ENCODE measurements at regions not wholly inside any gene's neighbourhood (a gene's known extent, or its start where the extent isn't known, plus 50 kb on each side); places are given as distances from the start of the nearest gene placed in this dataset.

DNA sequence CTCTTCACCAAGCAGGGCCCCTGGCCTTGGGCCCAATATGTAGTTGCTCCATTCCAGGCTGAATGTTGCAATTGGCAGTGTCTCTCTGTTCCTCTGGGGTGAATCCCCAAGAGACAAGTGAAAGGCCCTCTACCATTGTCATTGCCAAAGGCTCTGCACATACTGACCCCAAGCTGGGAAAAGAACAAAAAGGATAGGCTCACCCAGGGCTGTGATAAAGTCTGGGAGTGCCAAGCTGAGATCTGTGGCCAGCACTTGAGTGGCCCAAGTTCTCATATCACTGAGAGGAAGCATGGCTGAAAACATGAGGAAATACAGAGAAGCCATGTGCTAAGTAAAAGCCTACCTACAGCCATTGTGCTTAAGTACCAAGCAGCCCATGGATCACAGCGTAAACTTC, 612.2 kb upstream of the EPHA6 start:
- TF ChIP-seq, protein P1, sequence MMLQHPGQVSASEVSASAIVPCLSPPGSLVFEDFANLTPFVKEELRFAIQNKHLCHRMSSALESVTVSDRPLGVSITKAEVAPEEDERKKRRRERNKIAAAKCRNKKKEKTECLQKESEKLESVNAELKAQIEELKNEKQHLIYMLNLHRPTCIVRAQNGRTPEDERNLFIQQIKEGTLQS (IDR thresholded peaks at IDR 0.05): no peak
- TF ChIP-seq CTCF (IDR thresholded peaks at IDR 0.05; ENCODE audit: low read depth, low read length, missing input control): no peak
- no peak for TF ChIP-seq TAF1 (conservative IDR thresholded peaks at IDR 0.05)
- TF ChIP-seq HNF4G (IDR thresholded peaks at IDR 0.05): no peak
- no peak for TF ChIP-seq ZBTB33 (IDR thresholded peaks at IDR 0.05)
- no peak for TF ChIP-seq SP1 (IDR thresholded peaks at IDR 0.05)
- TF ChIP-seq MAX (IDR thresholded peaks at IDR 0.05): no peak
- no peak for TF ChIP-seq GABPA (IDR thresholded peaks at IDR 0.05 in 1 of 2, conservative IDR thresholded peaks at IDR 0.05 in 1 of 2)
- no peak for TF ChIP-seq NR2F2 (IDR thresholded peaks at IDR 0.05)
- no peak for TF ChIP-seq RAD21 (IDR thresholded peaks at IDR 0.05)
- TF ChIP-seq, protein P2, sequence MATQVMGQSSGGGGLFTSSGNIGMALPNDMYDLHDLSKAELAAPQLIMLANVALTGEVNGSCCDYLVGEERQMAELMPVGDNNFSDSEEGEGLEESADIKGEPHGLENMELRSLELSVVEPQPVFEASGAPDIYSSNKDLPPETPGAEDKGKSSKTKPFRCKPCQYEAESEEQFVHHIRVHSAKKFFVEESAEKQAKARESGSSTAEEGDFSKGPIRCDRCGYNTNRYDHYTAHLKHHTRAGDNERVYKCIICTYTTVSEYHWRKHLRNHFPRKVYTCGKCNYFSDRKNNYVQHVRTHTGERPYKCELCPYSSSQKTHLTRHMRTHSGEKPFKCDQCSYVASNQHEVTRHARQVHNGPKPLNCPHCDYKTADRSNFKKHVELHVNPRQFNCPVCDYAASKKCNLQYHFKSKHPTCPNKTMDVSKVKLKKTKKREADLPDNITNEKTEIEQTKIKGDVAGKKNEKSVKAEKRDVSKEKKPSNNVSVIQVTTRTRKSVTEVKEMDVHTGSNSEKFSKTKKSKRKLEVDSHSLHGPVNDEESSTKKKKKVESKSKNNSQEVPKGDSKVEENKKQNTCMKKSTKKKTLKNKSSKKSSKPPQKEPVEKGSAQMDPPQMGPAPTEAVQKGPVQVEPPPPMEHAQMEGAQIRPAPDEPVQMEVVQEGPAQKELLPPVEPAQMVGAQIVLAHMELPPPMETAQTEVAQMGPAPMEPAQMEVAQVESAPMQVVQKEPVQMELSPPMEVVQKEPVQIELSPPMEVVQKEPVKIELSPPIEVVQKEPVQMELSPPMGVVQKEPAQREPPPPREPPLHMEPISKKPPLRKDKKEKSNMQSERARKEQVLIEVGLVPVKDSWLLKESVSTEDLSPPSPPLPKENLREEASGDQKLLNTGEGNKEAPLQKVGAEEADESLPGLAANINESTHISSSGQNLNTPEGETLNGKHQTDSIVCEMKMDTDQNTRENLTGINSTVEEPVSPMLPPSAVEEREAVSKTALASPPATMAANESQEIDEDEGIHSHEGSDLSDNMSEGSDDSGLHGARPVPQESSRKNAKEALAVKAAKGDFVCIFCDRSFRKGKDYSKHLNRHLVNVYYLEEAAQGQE (IDR thresholded peaks at IDR 0.05): no peak
- TF ChIP-seq JUND (IDR thresholded peaks at IDR 0.05): no peak
- no peak for TF ChIP-seq YY1 (IDR thresholded peaks at IDR 0.05)
